NCI-H146 (cell line): ENCODE measurements at regions not wholly inside any gene's neighbourhood (a gene's known extent, or its start where the extent isn't known, plus 50 kb on each side); places are given as distances from the start of the nearest gene placed in this dataset.
"Not testable (repeated sequence)": the region's sequence is repeated elsewhere in the genome, so short reads cannot be mapped to it uniquely, and the experiment has no call there.

Experiments used
- DNase-seq: peaks from one replicate; lab custom pipeline; 2025; lab: John Stamatoyannopoulos, UW

GRCh38 chr11:37171451-37171850, 573.4 kb upstream of the RAG2 start:
- no peak for DNase-seq

DNA sequence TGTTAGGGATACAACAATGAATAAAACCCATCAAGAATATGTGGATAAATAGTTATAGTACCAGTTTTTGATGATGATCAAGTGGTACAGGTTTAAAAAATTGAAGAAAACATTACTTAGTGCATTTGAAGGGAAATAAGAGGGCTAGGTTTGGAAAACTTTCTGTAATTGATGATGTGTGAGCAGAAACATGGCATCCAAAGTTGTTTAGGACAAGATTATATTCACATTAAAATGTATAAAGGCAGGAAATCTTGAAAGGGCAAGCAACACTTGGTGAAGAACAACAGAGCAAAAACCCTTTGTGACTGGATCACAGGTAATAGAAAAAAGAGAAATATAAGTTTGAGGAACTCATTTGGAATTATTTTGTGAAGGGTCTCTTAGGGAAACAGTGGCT, 572.3 kb upstream of the RAG2 start:
- DNase-seq, result no peak

- DNase-seq, result not testable (repeated sequence)
These were observed 547.4 kb upstream of the RAG2 start for GRCh38 chr11:37145434-37145833.

GRCh38 chr11:37142591-37142990, 544.6 kb upstream of the RAG2 start:
- no peak for DNase-seq

DNA sequence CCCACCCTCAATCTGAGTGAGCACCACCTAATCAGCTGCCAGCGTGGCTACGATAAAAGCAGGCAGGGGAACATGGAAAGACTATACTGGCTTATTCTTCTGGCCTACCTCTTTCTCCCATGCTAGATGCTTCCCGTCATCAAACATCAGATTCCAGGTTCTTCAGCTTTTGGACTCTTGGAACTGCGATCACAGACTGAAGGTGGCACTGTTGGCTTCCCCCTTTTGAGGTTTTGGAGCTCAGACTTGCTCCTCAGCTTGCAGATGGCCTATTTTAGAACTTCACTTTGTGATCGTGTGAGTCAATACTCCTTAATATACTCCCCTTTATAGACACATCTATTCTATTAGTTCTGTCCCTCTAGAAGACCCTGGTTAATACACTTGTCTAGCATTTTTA, 543.7 kb upstream of the RAG2 start:
- no peak for DNase-seq

DNA sequence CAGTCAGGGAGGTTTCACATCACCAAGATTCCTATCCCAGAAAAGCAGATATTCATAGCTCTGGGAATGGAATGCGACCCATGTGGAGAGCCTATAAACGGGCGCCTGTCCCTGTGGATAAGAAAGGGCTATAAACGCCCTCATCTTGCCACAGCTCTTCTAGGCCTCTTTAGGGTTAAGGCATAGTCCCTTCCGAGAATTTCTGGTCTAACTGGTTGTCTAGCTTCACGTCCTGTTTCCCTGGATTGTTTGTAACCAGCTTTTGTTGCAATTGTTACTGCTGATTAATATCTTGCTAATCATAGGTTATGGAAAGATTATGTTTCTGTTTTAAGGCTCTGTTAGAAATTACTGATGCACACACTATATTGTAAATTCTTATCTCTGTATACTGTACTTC, 537.6 kb upstream of the RAG2 start:
- DNase-seq, result not testable (repeated sequence)

- DNase-seq, result no peak
These were observed 536.6 kb upstream of the RAG2 start for GRCh38 chr11:37134637-37135036.

GRCh38 chr11:37124384-37124783, 526.3 kb upstream of the RAG2 start:
- no peak for DNase-seq

DNA sequence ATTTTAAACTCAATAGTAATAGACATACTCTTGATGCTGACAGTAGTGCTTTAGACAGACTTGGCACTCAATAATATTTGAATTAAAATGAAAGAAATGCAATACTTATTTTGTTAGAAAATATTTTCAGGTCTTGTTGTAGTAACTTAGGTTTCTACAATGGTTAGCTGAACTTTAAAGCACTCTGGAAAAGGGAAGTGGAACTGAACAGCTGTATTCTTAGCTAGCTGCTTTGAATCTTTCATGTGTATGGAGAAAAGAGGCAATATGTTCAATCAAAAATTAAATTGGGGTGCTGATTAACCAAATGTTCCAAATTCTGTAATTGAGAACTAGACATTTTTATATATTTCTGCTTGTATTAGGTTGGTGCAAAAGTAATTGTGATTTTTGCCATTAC, 517.9 kb upstream of the RAG2 start:
- no peak for DNase-seq

GRCh38 chr11:37110385-37110784, 512.3 kb upstream of the RAG2 start:
- no peak for DNase-seq

DNA sequence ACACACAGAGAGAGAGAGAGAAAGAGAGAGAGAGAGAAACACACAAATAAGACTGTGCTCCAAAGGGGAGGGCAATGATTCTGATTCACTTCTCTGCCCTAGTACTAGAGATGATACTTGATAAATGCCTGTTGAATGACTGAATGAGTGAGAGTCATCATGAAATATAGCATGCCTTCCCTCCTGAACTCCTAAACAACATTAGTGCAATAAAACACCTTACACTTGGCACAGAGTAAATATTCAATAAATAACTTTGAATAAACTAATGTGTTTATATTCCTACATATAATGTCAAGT, 511.2 kb upstream of the RAG2 start:
- DNase-seq, result no peak

DNA sequence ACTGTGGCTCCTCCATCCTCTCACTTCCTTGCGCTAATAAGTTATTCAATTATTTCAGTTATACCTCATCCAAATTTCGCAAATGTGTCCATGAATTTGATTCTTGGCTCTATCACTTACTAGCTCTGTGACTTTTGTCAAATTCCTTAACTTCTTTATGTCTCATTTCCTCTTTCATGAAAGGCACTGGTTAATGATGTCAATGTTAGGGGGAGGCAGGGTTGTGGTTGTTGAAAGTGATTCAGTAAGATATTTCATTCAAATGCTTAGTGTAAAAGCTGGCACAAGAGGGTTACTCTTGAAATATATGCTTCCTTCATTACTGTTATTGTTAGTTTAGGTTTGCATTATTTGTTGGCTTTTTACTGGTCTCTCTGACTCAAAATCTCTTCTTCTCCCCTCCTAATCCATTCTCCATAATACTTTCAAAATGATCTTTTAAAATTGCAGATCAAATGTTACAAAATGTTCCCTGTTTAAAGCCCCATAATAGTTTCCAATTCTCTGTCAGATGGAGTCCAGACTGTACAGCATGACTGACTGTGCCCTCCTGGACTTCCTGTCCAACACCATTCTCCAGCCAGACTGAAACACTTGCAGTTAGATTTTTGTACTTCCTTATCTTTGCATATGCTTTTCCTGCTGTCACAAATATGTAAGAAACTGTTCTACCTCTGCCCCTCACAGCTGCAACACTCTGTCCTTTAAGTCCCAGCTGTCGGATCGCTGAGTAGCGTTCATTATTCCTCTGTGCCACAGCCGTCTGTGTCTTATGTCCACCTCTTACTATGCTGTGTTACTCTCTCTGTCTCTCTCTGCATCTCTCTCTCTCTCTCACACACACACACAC, 510.6 kb upstream of the RAG2 start:
- DNase-seq, result no peak

DNA sequence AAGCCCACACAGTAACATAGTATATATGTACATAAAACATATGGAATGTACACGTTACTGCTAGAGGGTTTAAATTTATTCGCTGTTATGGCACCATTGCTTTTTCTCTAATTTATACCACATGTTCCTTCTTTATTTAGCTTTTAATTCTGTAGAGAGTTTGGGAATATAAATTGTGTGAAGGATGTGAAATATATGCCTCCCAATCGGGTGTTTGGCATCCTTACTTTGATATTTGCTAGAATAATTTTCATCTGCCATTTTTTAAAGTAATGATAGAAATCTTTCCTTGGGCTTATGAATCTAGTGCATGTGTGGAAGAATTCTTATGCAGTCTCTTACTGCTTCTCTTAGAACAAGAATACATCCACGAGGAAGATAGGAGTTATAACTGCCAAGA, 509.8 kb upstream of the RAG2 start:
- no peak for DNase-seq

DNA sequence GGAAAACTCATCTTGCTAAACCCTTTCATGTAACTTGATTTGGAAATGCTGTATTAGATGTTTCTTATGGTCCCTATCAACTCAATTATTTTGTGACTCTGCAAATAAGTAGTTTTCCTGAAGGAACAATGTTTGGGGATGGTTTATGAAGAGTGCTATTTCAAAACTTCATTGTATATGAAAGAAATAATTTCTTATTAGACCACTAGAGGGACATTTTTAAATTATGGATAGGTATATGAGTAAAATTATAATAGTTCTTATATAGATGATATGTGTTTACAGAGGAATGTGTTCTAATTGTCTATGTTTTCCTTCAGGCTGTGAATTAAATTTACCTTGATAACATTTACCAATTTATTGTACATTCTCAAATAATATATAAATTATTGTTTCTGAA, 509.4 kb upstream of the RAG2 start:
- no peak for DNase-seq

GRCh38 chr11:37105427-37105826, 507.4 kb upstream of the RAG2 start:
- DNase-seq, result no peak

DNA sequence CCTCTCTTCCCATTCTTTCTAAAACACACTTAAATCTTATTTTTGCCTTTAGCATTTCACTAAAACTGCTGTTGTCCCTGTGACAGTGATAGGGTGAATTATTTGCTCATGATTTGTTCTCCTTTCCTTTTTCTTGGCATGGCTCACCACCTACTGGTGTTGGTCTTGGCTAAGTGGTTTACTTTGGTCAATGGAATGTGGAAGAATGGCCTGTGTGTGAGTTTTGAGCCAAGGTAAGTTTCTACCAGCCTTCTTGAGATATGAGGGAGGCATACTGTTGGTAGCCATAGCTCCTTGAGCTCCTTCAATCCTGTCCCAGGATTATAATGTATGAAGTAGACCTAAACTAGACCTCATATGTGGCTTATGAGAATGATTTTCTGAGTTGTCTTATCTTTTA, 506.3 kb upstream of the RAG2 start:
- no peak for DNase-seq

GRCh38 chr11:37100008-37100407, 502.0 kb upstream of the RAG2 start:
- DNase-seq, result no peak

GRCh38 chr11:37092487-37092886, 494.5 kb upstream of the RAG2 start:
- no peak for DNase-seq

DNA sequence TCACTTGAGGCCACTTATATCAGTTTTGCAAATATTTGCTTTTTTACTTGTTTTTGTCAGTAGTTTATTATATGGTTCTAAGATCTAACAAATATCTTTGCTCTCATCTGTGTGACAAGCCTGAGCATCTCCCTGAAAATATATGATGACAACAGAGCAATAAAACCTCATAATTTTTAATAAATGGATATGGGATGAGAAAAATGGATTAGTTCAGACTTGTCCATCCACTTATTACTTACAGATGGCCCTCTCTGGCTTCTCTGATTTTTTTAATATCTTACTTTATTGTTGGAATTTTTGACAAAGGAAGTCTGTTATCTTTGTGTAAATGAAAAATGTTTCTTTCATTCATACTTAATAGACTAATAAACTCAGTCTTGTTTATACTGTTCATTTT, 491.4 kb upstream of the RAG2 start:
- no peak for DNase-seq

DNA sequence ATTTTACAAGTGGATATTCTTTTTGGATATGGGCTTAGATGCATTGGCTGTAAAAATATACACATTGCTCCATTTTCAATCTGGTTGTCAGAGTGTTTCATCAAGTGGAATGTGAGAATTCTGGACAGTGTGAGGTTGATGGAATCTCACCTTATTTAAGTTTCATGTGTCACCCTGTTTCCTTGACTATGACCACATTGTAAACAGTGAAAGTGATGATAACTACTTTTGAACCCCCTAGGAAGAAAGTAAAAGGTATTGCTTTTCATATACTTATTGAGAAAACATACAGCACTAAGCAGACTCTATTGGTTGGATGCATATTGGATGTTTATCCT, 490.5 kb upstream of the RAG2 start:
- no peak for DNase-seq

DNA sequence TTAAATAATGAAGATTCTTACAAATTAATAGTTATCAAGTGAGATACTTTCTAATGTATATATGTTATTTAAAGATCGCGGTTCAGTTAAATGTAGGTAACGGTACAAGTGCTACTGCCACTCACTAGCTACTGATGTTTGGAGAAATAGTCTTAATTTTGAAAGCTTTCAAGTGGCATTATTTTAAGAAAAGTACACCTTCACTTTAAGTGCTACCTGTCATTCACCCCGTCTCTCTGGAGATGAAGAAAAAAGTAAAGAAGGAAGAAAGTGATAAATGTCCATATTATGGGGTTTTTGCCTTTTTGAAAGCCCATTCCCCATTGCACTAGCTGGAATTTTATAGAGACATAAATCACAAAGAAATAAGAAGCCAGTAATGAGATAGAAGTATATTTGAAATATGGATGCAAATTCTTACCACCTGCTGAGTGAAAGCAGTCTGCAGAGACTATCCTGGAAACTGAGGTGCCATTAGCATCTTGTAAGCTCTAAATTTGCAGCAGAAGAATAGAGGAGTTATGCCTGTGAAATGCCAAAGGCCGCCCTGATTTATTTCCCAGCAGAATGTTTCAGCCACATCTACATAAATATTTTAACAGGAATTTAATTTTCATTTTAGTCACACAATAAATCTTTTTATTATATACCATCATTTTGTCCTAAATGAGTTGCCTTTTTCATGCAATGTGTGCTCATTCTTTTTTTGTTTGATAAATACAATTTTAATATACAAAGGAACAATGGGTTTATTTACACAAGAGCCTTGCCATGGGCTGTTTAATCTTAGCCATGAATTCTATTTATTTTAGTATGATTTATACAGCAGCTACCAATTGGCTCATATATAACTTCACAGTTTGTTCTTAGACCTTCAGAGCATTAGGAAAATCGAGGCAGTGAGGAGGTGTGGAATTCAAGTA, 489.9 kb upstream of the RAG2 start:
- DNase-seq, result no peak

- no peak for DNase-seq
These were observed 480.5 kb upstream of the RAG2 start for GRCh38 chr11:37078521-37078920.

DNA sequence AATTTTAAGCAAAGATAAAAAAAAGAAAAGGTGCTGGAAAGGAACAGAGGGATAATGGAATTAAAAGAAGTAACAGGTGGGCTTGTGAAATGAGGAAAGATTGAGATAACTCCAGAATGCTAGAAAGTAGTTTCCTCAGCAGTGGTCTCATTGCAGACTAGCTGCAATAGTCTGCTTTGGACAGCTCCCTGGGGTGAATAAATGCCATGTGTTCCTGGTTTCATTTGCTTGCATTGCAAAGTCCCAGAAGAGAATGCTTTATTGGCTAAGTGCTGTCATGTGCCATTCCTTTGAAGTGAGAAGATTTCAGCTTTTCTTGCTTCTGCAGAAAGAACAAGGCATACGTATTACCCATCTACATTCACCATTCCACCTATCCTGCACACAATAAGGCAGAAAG, 478.8 kb upstream of the RAG2 start:
- no peak for DNase-seq
